HG03521 (cell line): ENCODE measurements at regions not wholly inside any gene's neighbourhood (a gene's known extent, or its start where the extent isn't known, plus 50 kb on each side); places are given as distances from the start of the nearest gene placed in this dataset.

Experiments
- ATAC-seq: cut with Tn5 transposase; IDR thresholded peaks from one replicate; pipeline ENCODE4 v1.9.1; 2021; ENCODE audit warnings: mild to moderate bottlenecking, moderate library complexity; ENCODE audit not compliant: unreplicated experiment

DNA sequence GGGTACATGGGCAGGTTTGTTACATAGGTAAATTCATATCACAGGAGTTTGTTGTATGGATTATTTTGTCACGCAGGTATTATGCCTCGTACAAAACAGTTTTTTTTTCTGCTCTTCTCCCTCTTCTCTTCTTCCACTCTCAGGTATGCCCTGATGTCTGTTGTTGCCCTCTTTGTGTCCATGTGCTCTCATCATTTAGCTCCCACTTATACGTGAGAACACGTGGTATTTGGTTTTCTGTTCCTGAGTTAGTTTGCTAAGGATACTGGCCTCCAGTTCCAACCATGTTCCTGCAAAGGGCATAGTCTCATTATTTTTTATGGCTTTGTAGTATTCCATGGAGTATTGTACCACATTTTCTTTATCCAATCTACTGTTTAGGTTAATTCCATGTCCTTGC is 65.7 kb downstream of the UNC5CL start:
- no peak for ATAC-seq

DNA sequence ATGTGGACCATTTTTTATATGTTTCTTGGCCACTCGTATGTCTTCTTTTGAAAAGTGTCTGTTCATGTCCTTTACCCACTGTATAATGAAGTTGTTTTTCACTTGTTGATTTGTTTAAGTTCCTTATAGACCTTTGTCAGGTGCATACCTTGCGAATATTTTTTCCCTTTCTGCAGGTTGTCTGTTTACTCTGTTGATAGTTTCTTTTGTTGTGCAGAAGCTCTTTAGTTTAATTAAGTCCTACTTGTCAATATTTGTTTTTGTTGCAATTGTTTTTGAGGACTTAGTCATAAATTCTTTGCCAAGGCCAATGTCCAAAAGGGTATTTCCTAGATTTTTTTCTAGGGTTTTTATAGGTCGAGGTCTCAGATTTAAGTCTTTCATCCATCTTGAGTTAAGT is 66.2 kb downstream of the UNC5CL start:
- no peak for ATAC-seq

DNA sequence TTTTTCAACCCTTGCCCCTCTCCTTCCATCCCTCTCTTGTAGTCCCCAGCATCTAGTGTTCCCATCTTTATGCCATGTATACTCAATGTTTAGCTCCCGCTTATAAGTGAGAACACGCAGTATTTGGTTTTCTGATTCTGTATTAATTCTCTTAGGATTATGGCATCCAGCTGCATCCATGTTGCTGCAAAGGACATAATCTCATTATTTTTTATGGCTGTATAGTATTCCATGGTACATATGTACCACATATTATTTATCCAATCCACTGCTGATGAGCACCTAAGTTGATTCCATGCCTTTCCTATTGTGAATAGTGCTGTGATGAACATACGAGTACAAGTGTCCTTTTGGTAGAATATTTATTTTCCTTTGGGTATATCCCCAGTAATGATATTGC is 66.8 kb downstream of the UNC5CL start:
- no peak for ATAC-seq

DNA sequence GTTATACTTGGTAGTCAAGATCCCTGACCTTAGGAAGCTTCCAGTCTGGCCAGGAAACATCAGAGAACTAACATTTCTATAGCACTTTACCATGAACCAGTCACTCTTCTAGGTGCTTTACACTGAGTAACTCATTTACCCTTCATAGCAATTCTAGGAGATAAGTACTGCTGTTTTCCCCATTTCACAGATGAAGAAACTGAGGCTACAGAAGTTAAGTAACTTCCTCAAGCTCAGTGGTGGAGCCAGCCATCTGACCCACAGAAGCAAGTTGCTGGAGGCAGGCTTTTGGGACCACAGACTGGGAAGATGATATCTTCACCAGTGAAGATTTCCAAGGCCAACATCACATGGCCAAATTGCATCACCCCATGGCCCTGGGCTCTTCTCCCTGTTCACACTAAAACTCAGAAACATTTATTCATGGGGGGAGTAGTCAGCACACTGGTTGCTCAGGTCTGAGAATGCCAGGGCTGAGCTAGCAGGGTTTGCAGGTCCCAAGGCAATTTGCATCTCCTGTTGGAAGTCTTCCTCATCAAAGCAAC is 70.3 kb downstream of the UNC5CL start:
- ATAC-seq: no peak

DNA sequence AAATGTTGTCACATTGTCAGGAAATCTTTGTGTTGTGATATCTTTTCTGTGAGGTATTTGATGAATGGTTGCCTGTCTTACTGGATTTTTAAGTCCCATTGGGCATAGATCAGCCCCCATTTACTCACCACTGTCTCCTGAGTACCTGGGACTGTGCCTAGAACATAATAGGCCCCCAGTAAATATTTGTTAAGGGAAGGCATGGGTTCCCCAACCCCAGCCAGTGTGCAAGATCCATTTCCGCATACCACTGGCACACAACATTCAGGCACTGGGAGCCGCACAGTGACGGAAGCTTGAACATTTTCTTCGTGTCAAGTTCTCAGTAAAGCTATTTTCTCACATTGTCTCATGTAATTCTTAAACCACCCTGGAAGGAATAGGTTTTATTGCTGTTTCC is 72.2 kb downstream of the UNC5CL start:
- no peak for ATAC-seq

DNA sequence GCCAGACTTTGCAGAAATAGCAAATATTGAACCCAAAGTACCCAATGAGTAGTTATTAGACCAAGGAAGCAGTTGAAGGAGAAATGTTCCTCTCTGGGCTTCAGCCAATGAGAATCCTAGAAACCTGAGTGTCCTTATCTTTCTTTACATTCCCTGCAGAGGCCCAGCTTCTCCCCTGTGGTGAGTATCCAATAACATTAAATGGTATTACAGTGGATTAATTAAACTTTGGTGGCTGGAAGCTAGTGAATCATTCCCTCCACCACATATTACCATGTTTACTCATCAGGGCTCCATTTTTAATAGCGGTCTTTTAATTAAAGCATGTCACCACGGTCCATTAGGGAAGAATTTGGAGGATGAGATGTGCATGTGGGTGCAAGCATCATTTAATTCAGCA is 74.0 kb downstream of the UNC5CL start:
- ATAC-seq: no peak

DNA sequence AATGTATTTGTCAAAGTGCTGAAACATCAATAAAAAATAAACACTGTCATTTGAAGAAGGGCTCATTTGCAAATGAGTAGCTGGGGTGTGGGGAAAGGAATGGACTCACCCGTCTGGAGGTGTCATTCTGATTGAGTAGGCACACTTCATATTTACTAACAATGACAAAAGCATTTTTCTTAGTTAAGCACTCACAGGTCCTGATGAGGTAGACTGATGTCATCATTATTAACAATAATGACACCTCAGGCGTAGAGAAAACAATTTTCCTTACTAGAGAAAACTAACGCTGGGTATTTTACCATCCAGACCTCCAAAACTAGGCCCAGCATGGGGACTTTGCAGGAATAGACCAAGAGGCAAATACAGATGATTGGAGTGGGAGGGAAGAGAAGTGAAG is 76.0 kb downstream of the UNC5CL start:
- ATAC-seq: no peak

DNA sequence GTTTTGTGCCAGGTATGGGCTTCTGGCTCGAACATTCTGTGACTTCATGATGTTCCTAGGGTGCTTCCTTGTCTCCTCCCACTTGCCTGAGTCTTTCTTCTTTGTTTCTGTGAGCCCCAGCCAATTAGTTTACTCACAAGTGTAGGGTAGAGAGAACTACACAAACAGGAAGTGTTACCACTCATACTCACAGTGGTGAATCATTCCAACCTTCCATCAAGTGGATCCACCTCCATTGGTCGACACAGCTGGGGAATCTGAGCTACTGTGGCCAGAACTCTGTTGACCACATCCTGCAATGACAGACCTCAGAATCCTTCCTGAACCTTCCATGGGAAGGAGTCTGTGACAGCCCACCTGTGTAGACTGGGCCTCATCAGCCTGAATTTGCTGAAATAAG is 76.8 kb downstream of the UNC5CL start:
- no peak for ATAC-seq

DNA sequence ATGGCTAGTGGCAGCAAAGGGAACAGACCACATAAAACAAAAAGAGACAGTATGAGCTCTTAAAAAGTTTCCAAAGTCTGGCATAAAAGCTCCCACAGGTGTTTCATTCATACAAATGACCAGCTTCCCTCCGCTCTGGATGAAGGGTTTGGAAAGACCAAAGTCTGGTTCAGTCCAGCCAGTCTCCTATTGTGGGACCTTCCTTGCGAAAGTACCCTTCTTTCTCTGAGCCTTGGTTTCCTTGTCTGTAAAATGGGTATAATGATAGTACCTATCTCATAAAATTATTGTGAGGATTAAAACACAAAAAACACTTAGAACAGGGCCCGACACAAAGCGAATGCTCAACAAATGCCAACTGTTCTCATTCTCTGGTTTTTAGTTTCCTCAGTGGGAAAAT is 77.2 kb downstream of the UNC5CL start:
- ATAC-seq: no peak

DNA sequence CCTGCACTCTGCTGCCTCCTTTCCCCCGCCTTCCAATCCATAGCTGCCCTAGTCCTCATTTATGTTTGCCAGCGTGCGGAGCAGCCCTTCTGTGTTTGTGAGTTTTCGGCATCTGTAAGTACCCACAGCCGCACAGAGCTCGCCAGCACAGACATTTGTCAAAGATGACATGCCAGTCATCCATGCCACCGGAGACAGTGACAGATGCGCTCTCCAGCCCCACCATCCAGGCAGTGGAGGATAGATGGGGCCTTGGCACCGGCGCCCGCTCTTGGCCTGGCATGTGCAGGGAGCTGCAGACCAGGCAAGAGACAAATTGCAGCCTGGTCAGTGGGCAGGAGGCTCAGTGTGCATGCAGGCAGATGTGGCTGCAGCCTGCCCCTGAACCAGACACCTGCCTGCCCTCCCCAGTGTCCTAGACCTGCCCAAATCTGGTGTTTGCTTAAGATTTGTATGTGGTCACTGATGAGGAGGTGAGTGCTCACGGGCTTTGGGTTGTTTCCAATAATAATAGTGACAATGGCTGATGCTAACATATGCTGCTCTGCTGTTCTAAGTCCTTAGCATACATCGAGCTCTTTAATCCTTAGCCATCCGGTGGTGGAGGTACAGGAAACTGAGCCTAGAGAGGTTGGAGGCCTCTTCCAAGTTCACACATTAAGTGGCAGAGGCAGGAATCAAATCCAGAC is 78.1 kb downstream of the UNC5CL start:
- ATAC-seq: no peak

DNA sequence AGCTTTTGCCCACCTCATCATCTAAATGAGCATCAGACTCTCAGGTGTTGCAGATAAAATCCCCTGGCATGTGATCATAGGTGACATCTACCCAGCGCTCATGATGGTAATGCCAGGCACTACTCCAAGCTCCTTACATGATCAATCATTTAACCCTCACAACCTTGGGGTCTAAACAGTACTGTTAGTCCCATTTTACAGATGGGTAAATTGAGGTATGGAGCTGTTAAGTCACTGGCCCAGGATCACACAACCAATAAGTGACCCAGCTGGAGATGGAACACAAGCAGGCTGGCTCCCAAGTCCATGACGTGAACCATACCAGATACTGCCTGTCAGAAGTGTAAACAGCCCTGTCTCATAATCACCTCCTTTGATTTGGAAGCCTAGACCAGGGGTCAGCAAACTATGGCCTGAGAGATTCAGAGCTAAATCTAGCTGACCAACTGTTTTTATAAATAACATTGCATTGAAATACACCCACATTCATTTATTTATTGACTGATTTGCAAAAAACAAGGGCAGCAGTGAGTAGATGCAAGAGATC is 79.2 kb downstream of the UNC5CL start:
- ATAC-seq: no peak

DNA sequence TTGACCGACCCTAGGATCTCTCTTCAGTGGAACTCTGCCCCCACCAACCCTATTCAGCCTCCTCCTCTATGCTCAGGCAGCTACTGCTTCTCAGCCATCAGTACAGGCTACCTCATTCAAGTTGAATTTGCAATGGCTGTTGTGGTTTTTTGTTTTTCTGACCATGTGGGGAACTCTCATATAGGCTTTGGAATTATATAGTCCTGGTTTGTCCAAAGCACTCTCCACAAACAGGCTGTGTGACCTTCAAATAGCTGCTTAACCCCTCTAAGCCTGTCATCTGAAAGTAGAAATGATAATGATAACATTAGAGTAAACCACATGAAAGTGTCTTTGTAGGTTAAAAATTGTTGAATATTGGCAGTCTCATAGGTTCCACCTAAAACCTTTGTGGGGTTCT is 80.3 kb downstream of the UNC5CL start:
- ATAC-seq: no peak

DNA sequence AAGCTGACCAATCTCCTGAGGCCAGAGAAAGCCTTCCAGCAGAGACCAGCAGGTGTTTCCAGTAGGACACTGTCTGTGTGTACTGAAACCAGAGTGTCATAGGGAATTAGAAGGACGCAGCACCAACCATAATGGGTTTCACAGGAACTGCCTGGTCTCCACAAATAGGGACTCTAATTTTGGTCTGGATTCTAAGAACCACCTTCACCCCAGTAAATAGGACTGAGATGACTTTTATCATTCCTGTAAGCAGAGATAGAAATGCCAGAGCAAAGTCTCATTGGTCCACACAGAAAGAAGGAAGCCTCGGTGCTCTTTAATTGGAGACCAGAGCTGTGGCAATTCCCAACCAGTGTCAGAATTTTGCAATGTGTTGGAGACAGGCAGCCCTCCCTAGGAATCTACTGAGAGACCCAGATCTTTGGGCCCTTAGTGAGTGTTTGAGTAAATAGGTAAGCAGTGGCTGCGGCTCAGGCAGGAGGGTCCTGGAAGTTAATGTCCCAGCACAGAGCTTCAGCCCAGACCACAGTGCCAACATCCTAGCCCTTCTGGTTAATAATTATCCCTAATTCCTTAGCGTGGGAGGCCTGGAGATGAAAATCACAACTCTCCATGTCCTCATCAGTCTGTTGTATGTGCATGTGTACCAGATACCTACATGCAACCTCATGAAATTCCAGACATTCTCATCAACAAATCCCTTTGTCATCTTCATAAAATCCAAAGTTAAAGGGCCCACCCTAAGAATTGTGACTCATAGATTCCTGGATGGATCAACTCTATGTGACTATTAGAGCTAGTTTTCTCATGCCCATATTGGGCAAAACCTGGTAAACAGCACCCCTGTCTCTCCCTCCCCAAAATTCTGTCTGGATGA is 81.2 kb downstream of the UNC5CL start:
- no peak for ATAC-seq

DNA sequence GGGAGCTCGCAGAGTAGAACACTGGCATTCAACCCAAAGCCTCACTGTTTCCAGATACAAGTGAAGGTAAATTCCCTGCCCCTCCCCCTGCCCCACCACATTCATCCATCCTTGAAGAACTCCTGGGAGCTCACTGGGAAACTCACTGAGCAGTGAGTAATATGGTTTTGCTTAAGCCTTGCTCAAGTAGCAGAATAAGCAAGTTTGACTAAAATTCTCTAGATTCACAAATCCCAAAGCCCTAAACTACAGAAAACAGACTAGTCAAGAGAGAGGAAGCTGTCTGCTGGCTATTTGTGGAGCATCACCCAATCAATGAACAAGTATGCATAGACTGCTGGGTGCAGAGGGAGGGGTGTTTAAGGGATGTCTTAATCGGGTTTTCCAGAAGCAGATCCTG is 82.1 kb downstream of the UNC5CL start:
- ATAC-seq: no peak

DNA sequence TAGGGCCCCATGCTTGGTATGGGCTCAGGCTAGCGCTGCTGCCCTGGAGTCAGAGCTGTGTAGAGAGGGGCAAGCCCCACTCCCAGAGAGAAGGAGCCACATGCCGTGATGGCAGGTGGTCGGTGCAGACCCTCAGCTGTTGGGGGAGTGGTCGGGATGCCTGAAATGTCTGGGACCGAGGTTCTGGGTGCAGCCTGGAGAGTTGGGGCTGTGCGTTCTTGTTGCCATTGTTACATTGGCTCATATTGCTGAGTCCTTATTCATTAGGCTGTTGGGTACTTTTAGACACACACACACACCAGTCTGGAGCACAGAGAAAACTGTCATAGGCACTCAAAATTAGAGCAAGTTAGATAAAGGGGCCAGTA is 83.9 kb downstream of the UNC5CL start:
- ATAC-seq: no peak

DNA sequence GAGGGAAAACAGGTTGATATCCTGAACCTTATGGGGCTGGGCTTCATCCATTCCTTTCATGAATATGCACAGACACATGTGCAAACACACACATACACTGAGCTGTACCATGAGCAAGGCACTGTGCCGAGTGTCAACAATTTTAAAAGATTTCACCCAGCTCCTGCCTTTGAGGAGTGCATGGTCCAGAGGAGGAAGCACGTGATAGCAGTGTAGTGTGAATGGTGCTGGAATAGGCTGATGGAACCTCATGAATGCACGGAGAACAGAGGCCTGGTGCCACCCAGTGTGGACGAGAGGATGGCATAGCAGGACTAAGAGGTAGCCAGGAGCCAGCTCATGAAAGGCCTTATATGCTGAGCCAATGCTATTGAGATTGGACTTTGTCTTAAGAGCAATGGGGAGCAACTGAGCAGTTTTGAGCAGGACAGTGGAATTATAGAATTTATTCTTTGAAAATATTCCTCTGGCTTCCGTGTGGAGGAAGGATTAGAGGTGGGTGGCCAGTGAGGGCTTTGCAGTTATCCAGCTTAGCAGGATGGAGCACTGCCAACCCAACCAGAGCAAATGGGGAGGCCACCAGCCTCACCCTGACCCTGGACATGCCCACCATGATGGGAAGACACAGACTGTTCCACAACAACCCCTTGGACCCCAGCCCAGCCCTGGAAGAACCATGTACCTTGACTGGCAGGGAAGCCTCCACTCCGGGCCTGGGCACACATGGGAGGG is 84.4 kb downstream of the UNC5CL start:
- ATAC-seq: no peak

DNA sequence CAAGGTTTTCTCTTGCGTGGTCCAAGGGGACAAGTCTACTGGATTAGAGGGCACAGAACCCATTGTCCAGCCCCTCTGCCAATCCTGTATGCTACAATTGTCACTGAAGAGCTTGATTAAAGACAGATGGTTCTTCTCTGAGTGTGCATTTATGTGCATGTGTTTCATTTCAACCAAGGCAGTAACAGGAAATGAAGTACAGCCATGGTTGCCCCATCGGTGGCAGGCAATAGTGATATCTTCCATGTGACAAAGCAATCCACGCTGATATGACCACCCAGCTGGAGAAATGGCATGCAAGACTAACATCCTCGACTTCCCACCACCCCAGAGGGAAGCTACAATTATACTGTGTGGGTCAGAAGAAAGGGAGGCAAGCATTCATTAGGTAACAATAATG is 85.5 kb downstream of the UNC5CL start:
- no peak for ATAC-seq

DNA sequence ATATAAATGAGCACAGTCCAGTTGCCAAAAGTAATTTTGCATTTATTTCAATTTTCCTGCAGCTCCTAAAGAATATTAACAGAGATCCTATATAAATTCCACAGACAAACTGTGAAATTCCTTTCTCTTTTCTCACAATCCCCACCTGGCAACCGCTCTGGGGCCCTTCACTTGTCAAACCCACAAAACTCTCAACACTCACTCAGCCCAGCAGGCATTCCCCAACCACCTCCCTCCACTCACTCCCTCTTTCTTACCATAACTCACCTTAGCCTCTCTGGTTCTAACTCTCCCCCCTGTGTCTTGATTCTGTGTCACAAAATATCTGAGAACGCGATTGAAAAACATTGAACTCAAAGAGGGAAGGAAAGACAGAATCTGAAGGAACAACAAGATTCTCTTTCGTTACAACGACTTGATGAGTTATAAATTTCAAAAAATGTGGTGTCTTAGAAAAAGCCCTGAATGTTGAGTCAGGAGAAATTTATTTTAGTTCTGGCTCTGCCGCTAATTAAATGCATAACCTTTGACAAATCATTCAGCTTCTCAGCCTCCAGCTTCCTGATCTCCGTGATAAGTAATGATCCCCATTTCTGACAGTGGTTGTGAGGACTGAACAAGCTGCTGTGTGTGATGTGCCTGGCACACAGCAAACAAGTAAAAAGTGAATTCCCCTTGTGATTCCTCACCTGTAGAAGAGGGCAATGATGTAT is 87.9 kb downstream of the UNC5CL start:
- no peak for ATAC-seq

DNA sequence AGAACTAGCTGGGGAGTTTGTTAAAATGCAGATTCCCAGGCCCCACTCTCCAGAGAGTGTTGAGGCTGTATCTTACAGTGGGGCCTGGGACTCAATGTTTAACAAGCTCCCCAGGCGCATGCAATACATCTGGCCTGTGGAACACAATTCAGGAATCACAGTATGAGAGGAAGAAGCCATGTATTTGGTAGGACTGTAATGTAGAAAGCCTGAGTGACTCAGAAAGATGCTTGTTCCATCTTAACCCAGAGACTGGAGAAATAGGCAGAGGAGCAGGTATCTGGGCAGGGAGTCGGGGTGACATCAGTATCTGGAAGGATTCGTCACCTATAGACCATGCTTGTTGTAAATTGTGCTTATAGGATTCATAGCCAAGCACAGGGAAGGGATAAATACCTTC is 90.5 kb downstream of the UNC5CL start:
- ATAC-seq: no peak

DNA sequence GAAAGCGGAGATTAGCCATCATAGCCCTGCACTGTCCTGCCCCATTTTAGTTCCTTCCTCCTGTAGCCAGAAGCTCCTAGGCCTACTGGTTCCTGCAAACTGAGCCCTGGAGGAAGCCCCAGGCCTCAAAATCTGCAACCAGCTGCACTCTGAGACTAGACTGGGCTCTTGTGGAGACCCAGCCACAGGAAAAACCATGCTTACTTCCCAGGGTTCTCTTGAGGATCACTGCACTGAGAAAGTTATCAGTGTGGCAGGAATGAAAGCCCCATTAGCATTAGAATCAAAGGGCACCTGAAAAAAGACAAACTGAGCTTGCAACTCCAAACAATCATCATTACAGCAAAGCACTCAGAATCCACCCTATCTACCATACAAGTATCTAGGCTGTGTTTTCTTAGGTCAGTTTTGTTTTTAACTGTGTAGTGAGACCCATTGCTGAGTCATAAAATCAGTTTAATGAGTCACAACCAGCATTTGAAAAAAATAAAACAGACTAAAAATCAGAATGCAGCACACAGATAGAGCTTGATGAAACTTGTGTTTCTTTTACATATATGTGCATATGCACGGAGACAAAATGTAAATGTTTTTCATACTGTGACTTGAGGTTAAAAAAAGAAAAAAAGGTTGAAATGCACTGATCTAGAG is 91.0 kb downstream of the UNC5CL start:
- ATAC-seq: no peak
